ENCODE measurements at regions not wholly inside any gene's neighbourhood (a gene's known extent, or its start where the extent isn't known, plus 50 kb on each side); places are given as distances from the start of the nearest gene placed in this dataset.

DNA sequence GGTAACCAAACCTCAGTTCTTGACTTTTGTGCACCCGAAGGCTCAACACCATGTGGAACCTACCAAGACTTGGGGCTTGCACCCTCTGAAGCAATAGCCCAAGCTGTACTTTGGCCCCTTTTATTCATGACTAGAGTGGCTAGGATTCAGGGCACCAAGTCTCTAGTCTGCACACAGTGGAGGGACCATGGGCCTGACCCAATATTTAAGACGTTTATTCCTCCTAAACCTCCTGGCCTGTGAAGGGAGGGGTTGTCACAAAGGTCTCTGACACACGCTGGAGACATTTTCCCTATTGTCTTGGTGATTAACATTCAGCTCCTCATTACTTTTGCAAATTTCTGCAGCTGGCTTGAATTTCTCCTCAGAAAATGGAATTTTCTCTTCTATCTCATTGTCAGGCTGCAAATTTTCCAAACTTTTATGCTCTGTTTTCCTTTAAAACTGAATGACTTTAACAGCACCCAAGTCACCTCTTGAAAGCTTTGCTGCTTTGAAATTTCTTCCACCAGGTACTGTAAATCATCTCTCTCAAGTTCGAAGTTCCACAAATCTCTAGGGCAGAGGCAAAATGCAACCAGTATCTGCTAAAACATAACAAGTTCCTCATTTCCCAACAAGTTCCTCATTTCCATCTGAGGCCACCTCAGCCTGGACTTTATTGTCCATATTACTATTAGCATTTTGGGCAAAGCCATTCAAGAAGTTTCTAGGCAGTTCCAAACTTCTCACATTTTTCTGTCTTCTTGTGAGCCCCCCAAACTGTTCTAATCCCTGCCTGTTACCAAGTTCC, 481.4 kb upstream of the BTBD3 start:
- TF ChIP-seq, protein P1, sequence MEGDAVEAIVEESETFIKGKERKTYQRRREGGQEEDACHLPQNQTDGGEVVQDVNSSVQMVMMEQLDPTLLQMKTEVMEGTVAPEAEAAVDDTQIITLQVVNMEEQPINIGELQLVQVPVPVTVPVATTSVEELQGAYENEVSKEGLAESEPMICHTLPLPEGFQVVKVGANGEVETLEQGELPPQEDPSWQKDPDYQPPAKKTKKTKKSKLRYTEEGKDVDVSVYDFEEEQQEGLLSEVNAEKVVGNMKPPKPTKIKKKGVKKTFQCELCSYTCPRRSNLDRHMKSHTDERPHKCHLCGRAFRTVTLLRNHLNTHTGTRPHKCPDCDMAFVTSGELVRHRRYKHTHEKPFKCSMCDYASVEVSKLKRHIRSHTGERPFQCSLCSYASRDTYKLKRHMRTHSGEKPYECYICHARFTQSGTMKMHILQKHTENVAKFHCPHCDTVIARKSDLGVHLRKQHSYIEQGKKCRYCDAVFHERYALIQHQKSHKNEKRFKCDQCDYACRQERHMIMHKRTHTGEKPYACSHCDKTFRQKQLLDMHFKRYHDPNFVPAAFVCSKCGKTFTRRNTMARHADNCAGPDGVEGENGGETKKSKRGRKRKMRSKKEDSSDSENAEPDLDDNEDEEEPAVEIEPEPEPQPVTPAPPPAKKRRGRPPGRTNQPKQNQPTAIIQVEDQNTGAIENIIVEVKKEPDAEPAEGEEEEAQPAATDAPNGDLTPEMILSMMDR (IDR thresholded peaks at IDR 0.05; ENCODE audit: insufficient read depth, low read length), result no peak
- no peak overlapping the region for H3K4me3 ChIP-seq (ENCODE audit: low read depth, low read length)
- no peak for DNase-seq (ENCODE audit: low read depth)

DNA sequence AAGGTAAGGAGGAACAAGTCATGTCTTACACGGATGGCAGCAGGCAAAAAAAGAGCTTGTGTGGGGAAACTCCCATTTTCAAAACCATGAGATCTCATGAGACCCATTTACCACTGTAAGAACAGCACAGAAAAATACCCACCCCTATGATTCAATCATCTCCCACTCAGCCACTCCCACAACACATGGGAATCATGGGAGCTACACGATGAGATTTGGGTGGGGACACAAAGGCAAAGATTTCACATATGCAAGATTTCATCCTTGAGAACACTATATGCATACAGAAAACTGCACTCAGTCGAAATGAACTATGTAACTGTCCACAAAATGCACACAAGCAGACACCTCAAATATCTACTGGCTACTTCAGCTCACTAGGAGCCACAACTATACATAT, 480.6 kb upstream of the BTBD3 start:
- DNase-seq (ENCODE audit: low read depth), result no peak

DNA sequence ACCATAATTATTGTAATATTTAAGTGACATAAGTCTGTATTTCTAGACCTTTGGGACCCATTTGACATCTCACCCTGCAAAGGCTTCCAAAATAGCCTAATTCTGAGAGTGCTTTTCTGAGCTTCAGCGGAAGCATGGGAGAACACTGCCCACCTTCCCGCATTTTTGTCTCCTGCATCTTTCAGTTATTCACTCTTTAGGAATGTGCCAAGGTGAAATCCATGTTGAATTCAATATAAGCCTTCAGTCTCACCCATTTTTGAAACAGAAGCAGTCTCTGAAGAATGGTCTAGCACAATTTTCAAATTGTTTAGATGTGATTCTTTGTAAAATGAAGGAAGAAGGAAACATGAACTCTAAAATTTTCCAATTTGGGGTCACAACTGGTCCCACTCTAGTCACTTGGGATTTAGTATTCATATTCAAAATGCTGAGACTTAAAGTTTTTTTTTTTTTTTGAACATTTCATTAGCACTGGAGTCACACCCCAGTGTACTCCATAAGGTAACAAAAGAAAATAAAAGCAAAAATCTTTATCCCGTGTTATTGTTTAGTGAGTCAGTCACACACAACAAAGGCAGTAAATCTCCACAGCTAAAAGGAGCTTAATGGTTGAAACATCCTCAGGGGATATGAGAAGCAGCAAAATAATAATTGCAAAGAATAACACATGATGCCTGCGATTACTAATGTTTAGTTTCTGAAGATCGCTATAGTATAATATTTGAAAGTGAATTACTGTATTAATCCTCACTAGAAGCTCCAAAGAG, 479.9 kb upstream of the BTBD3 start:
- TF ChIP-seq, protein P1 (IDR thresholded peaks at IDR 0.05; ENCODE audit: insufficient read depth, low read length), result no peak
- DNase-seq (ENCODE audit: low read depth), result no peak
- H3K4me3 ChIP-seq (ENCODE audit: low read depth, low read length), result no peak overlapping the region

More for the DNA sequence above, 480.6 kb upstream of the BTBD3 start:
- TF ChIP-seq, protein P1 (IDR thresholded peaks at IDR 0.05; ENCODE audit: insufficient read depth, low read length), result no peak
- no peak overlapping the region for H3K4me3 ChIP-seq (ENCODE audit: low read depth, low read length)

DNA sequence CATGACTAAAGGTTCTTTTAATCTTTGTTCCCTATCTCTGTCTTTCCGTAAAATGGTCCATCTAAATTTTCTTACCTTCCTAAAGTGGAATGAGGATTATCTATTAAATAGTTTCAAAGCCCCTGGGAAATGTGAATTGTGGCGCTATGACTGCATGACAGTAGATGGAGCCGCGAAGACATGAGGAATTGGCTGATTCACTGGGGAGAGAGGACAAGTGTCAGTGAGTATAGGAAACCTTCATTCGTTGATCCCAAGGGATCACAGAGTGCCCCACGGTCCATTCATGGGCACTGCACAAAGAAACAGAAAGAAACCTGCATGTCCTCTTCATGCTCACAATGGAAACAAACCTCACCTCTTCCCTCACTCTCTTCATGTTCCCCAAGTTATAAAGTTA, 479.3 kb upstream of the BTBD3 start:
- no peak for DNase-seq (ENCODE audit: low read depth)
- H3K4me3 ChIP-seq (ENCODE audit: low read depth, low read length), result no peak overlapping the region
- TF ChIP-seq, protein P1 (IDR thresholded peaks at IDR 0.05; ENCODE audit: insufficient read depth, low read length), result no peak

DNA sequence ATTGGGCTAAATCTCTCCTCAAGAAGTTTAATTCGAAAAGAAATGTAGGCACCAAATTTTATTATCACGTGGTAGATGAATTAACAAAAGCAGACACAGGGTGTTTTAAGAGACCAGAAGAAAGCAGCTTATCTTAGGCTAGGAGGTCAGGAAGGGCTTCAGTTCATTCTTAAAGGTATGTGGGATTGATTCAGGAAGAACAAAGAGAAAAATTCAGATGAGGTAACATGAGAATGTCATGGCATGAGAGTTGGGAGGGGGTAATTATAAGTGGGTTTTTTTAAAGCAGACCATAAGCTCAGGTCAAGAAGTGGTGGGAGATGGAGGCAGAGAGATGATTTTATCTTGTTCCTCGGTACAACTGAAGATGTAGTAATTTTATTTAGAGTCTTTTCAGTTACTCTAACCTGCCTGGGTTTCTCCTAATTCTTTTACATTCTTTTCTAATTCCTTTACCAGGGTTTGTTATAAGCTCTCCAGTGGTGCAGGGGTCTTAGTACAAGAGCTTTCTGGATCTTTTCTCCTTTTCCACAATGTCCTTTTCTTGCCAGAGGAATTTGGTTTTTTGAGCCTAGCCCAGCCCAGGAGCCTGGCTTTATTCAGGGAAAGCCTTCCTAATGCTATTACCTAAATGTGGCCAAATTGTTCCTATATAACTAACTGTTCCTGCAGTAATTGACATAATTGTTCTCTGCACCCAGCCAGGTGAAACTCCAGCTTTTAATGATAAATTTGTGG, 474.1 kb upstream of the BTBD3 start:
- DNase-seq (ENCODE audit: low read depth), result no peak
- TF ChIP-seq, protein P1 (IDR thresholded peaks at IDR 0.05; ENCODE audit: insufficient read depth, low read length), result no peak
- no peak overlapping the region for H3K4me3 ChIP-seq (ENCODE audit: low read depth, low read length)

DNA sequence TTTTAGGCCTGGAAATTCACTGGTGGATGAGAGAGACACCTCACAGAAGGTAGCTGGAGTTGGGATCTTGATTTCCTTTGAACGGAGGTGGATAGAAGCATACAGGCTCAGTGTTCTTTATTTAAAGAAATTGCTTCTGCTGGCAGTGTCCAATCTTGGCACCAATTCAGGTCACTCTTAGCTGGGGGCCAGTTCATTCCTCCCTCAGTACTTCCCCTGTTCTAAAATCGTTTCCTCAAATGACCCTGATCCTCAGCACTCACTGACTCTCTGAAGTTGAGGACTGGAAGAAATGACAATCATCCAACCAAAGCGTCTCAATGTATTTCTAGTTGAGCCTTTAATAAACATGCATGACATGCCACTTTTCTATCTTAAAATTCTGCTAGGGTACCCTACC, 472.5 kb upstream of the BTBD3 start:
- no peak overlapping the region for H3K4me3 ChIP-seq (ENCODE audit: low read depth, low read length)
- no peak for DNase-seq (ENCODE audit: low read depth)
- TF ChIP-seq, protein P1 (IDR thresholded peaks at IDR 0.05; ENCODE audit: insufficient read depth, low read length), result no peak

Data from fibroblast of the aortic adventitia (primary cell).